HCT116 (cell line): ENCODE measurements at regions not wholly inside any gene's neighbourhood (a gene's known extent, or its start where the extent isn't known, plus 50 kb on each side); places are given as distances from the start of the nearest gene placed in this dataset.

Experiments
- CTCF ChIP-seq, 3 experiments: fragments of 200-600 bp in 1 of 3; sonication (generic) in 1 of 3; IDR thresholded peaks in 2 of 3; conservative IDR thresholded peaks in 1 of 3; 2 replicates each; pipeline ENCODE4 v1.5.1; 2012 to 2017; ENCODE audit warnings: low read depth in 2 of 3, low read length in 2 of 3, antibody characterized with exemption in 1 of 3, borderline replicate concordance in 1 of 3, control low read depth in 1 of 3, mild to moderate bottlenecking in 1 of 3, mixed read lengths in 1 of 3, mixed run types in 1 of 3, moderate library complexity in 1 of 3; ENCODE audit not compliant: insufficient read depth in 1 of 3
- EGR1 ChIP-seq: IDR thresholded peaks from 2 replicates; pipeline ENCODE4 v1.6.1; 2012; ENCODE audit warnings: low read depth
- EZH2phosphoT487 ChIP-seq: fragments of 200-600 bp; IDR thresholded peaks from 2 replicates; pipeline ENCODE4 v1.6.1; 2018; ENCODE audit warnings: antibody characterized with exemption, borderline replicate concordance
- JUND ChIP-seq: IDR thresholded peaks from 2 replicates; pipeline ENCODE4 v1.6.1; 2012
- POLR2A ChIP-seq: IDR thresholded peaks from 2 replicates; pipeline ENCODE4 v1.7.0; 2011; ENCODE audit warnings: borderline replicate concordance; ENCODE audit not compliant: insufficient read depth, insufficient read length; ENCODE audit errors: extremely low read depth
- POLR2AphosphoS5 ChIP-seq: IDR thresholded peaks from 2 replicates; pipeline ENCODE4 v1.6.1; 2011; ENCODE audit warnings: mild to moderate bottlenecking, low read depth, low read length, moderate library complexity
- REST ChIP-seq: IDR thresholded peaks from 2 replicates; pipeline ENCODE4 v1.6.1; 2012; ENCODE audit warnings: low read depth
- SIN3A ChIP-seq: IDR thresholded peaks from 2 replicates; pipeline ENCODE4 v1.6.1; 2012; ENCODE audit warnings: low read depth
- SP1 ChIP-seq: IDR thresholded peaks from 2 replicates; pipeline ENCODE4 v1.6.1; 2012; ENCODE audit warnings: low read depth
- ZFX ChIP-seq: fragments of 450-650 bp; IDR thresholded peaks from 2 replicates; pipeline ENCODE4 v1.6.1; 2017
- ZNF274 ChIP-seq: fragments of 200-500 bp; sonication (Bioruptor generic); IDR thresholded peaks from 2 replicates; pipeline ENCODE4 v1.6.1; 2014; ENCODE audit warnings: mild to moderate bottlenecking, low read depth, low read length, inconsistent platforms
- TF ChIP-seq, protein P1 (sequence below): IDR thresholded peaks from 2 replicates; pipeline ENCODE4 v1.6.1; 2011; ENCODE audit warnings: mild to moderate bottlenecking, low read length, moderate library complexity; ENCODE audit not compliant: insufficient replicate concordance; ENCODE audit errors: extremely low read depth

- TF ChIP-seq CTCF (IDR thresholded peaks at IDR 0.05 in 2 of 3, conservative IDR thresholded peaks at IDR 0.05 in 1 of 3; ENCODE audit: borderline replicate concordance in 1 of 3, insufficient read depth in 1 of 3, low read depth in 2 of 3, low read length in 2 of 3) = no peak
- TF ChIP-seq REST = no peak
- TF ChIP-seq ZNF274 = no peak
- TF ChIP-seq SIN3A = no peak
- TF ChIP-seq SP1 = no peak
- no peak for TF ChIP-seq POLR2A
- TF ChIP-seq, protein P1, sequence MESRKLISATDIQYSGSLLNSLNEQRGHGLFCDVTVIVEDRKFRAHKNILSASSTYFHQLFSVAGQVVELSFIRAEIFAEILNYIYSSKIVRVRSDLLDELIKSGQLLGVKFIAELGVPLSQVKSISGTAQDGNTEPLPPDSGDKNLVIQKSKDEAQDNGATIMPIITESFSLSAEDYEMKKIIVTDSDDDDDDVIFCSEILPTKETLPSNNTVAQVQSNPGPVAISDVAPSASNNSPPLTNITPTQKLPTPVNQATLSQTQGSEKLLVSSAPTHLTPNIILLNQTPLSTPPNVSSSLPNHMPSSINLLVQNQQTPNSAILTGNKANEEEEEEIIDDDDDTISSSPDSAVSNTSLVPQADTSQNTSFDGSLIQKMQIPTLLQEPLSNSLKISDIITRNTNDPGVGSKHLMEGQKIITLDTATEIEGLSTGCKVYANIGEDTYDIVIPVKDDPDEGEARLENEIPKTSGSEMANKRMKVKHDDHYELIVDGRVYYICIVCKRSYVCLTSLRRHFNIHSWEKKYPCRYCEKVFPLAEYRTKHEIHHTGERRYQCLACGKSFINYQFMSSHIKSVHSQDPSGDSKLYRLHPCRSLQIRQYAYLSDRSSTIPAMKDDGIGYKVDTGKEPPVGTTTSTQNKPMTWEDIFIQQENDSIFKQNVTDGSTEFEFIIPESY = no peak
- no peak for TF ChIP-seq POLR2AphosphoS5
- no peak for TF ChIP-seq ZFX
- TF ChIP-seq EZH2phosphoT487 = no peak
- TF ChIP-seq JUND = no peak
- no peak for TF ChIP-seq EGR1
Measured at GRCh38 chr10:130737186-130737585, 574.3 kb downstream of the TCERG1L start.
